SK-N-SH treated with all-trans-retinoic acid at 6 μM for 48 hours (cell line): ENCODE measurements at regions not wholly inside any gene's neighbourhood (a gene's known extent, or its start where the extent isn't known, plus 50 kb on each side); places are given as distances from the start of the nearest gene placed in this dataset.

Experiments
- ATAC-seq: fragments of 200-7000 bp; cut with Tn5 transposase; 3 replicates; pipeline ENCODE4 v1.9.1; 2020; ENCODE audit warnings: mild to moderate bottlenecking, moderate library complexity
- ARNTL ChIP-seq: fragments of 450-650 bp; formaldehyde crosslinking; IDR thresholded peaks from 2 replicates; pipeline ENCODE4 v1.5.0; 2020; ENCODE audit warnings: low read depth, mild to moderate bottlenecking, moderate library complexity, borderline replicate concordance
- BACH2 ChIP-seq: fragments of 250-450 bp; sonication (Bioruptor Pico); IDR thresholded peaks from 2 replicates; pipeline ENCODE4 v1.9.0; 2021; ENCODE audit warnings: mild to moderate bottlenecking, borderline replicate concordance
- CSDC2 ChIP-seq: fragments of 250-450 bp; sonication (Bioruptor Pico); IDR thresholded peaks from 2 replicates; pipeline ENCODE4 v1.5.0; 2020; ENCODE audit warnings: mild to moderate bottlenecking, moderate library complexity
- ESRRG ChIP-seq: fragments of 250-450 bp; sonication (Bioruptor Pico); IDR thresholded peaks from 2 replicates; pipeline ENCODE4 v1.6.1; 2021; ENCODE audit warnings: mild to moderate bottlenecking
- GLIS3 ChIP-seq: fragments of 250-450 bp; sonication (Bioruptor Pico); IDR thresholded peaks from 2 replicates; pipeline ENCODE4 v1.5.0; 2020; ENCODE audit warnings: mild to moderate bottlenecking, moderate library complexity
- ISL1 ChIP-seq: fragments of 250-450 bp; sonication (Bioruptor Pico); IDR thresholded peaks from 2 replicates; pipeline ENCODE4 v2.1.2; 2022; ENCODE audit warnings: mild to moderate bottlenecking, moderate library complexity
- OSR1 ChIP-seq: fragments of 250-450 bp; sonication (Bioruptor Pico); IDR thresholded peaks from 2 replicates; pipeline ENCODE4 v1.8.0; 2022; ENCODE audit warnings: moderate library complexity, mild to moderate bottlenecking, inconsistent platforms
- PPARA ChIP-seq: fragments of 250-450 bp; sonication (Bioruptor Pico); IDR thresholded peaks from 2 replicates; pipeline ENCODE4 v1.5.0; 2020; ENCODE audit warnings: mild to moderate bottlenecking, borderline replicate concordance
- RARB ChIP-seq: fragments of 250-450 bp; sonication (Bioruptor Pico); IDR thresholded peaks from 2 replicates; pipeline ENCODE4 v1.8.0; 2021; ENCODE audit warnings: mild to moderate bottlenecking, moderate library complexity
- SNAI2 ChIP-seq: fragments of 250-450 bp; sonication (Bioruptor Pico); IDR thresholded peaks from 2 replicates; pipeline ENCODE4 v1.5.0; 2020; ENCODE audit warnings: mild to moderate bottlenecking, moderate library complexity
- TCF4 ChIP-seq: fragments of 250-450 bp; sonication (Bioruptor Pico); IDR thresholded peaks from 2 replicates; pipeline ENCODE4 v1.8.0; 2021; ENCODE audit warnings: mild to moderate bottlenecking, moderate library complexity, borderline replicate concordance
- TOX ChIP-seq: fragments of 250-450 bp; sonication (Bioruptor Pico); IDR thresholded peaks from 2 replicates; pipeline ENCODE4 v1.8.0; 2021; ENCODE audit warnings: mild to moderate bottlenecking, moderate library complexity, borderline replicate concordance
- ZC3H10 ChIP-seq: fragments of 250-450 bp; sonication (Bioruptor Pico); IDR thresholded peaks from 2 replicates; pipeline ENCODE4 v1.5.1; 2021; ENCODE audit warnings: mild to moderate bottlenecking, moderate library complexity
- ZFP30 ChIP-seq: fragments of 450-650 bp; formaldehyde crosslinking; IDR thresholded peaks from 2 replicates; pipeline ENCODE4 v1.5.0; 2022; ENCODE audit warnings: mild to moderate bottlenecking, moderate library complexity
- ZNF565 ChIP-seq: fragments of 450-650 bp; formaldehyde crosslinking; conservative IDR thresholded peaks from 2 replicates; pipeline ENCODE4 v1.5.0; 2020; ENCODE audit warnings: low read depth, mild to moderate bottlenecking, moderate library complexity
- ZNF70 ChIP-seq: fragments of 450-650 bp; formaldehyde crosslinking; IDR thresholded peaks from 2 replicates; pipeline ENCODE4 v1.5.0; 2020; ENCODE audit warnings: mild to moderate bottlenecking, moderate library complexity
- ZNF8 ChIP-seq: fragments of 450-650 bp; formaldehyde crosslinking; IDR thresholded peaks from 2 replicates; pipeline ENCODE4 v1.5.0; 2020; ENCODE audit warnings: mild to moderate bottlenecking, moderate library complexity
- TF ChIP-seq, protein P1 (sequence below): fragments of 250-450 bp; sonication (Bioruptor Pico); IDR thresholded peaks from 2 replicates; pipeline ENCODE4 v1.5.1; 2021; ENCODE audit warnings: mild to moderate bottlenecking, moderate library complexity
- TF ChIP-seq, protein P2 (sequence below): fragments of 250-450 bp; sonication (Bioruptor Pico); IDR thresholded peaks from 2 replicates; pipeline ENCODE4 v1.8.0; 2020; ENCODE audit warnings: mild to moderate bottlenecking, moderate library complexity, borderline replicate concordance
- TF ChIP-seq, protein P3 (sequence below): fragments of 250-450 bp; sonication (Bioruptor Pico); IDR thresholded peaks from 2 replicates; pipeline ENCODE4 v1.8.0; 2021; ENCODE audit warnings: low read depth, mild to moderate bottlenecking, moderate library complexity, borderline replicate concordance
- TF ChIP-seq, protein P4 (sequence below): fragments of 250-450 bp; sonication (Bioruptor Pico); IDR thresholded peaks from 2 replicates; pipeline ENCODE4 v1.5.0; 2020; ENCODE audit warnings: mild to moderate bottlenecking, moderate library complexity

DNA sequence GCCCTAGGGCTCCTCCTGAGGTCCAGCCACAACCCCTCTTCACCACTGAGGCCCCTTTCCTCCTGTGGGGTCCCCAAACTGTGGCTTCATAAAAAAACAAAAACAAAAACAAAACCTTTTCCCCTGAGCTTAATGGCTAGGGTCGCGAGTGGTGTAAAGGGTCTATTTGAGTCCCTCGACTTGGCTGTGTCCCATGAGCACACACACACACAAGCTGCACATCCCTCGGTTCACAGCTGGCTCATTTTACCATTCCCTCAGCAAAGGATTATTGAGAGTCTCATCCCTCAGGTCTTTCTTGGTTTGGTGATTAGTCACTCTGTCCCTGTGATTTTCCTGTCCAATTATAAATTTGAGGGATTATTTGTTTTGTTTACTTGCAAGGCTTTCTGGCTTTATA, 206.1 kb upstream of the SASH1 start:
- no peak for ATAC-seq
- TF ChIP-seq ZNF8 (CRISPR knock-in tag) (no peak), TOX (no peak), RARB (CRISPR knock-in tag) (no peak), CSDC2 (CRISPR knock-in tag) (no peak)
- TF ChIP-seq, protein P1, sequence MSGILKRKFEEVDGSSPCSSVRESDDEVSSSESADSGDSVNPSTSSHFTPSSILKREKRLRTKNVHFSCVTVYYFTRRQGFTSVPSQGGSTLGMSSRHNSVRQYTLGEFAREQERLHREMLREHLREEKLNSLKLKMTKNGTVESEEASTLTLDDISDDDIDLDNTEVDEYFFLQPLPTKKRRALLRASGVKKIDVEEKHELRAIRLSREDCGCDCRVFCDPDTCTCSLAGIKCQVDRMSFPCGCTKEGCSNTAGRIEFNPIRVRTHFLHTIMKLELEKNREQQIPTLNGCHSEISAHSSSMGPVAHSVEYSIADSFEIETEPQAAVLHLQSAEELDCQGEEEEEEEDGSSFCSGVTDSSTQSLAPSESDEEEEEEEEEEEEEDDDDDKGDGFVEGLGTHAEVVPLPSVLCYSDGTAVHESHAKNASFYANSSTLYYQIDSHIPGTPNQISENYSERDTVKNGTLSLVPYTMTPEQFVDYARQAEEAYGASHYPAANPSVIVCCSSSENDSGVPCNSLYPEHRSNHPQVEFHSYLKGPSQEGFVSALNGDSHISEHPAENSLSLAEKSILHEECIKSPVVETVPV (CRISPR knock-in tag): no peak
- TF ChIP-seq, all 23 proteins: peak for 0

DNA sequence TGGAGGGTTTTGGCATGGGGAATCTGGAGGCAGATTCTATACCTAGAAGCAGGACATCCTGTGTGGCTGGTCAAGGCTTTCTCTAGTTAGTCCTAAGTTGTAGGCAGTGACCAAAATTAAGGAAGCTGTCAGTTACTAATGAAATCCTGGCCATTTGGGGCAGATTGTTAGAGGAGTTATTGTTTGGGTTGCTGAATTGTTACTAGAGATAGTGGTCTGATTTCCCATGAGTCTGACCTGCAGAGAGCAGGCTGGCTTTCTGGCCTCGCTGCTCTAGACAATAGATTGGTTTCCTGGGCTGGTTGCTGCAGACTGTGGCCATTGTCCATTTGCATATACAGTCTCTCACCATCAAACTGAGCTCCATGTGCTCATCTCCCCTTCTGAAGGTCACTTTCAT, 205.0 kb upstream of the SASH1 start:
- no peak for ATAC-seq
- no peak for TF ChIP-seq ZNF565 (CRISPR knock-in tag)
- TF ChIP-seq TCF4 (CRISPR knock-in tag): no peak
- TF ChIP-seq ZC3H10 (CRISPR knock-in tag): no peak
- no peak for TF ChIP-seq RARB (CRISPR knock-in tag)
- TF ChIP-seq GLIS3: no peak
- TF ChIP-seq OSR1: no peak
- TF ChIP-seq ARNTL (CRISPR knock-in tag): no peak
- TF ChIP-seq, protein P2, sequence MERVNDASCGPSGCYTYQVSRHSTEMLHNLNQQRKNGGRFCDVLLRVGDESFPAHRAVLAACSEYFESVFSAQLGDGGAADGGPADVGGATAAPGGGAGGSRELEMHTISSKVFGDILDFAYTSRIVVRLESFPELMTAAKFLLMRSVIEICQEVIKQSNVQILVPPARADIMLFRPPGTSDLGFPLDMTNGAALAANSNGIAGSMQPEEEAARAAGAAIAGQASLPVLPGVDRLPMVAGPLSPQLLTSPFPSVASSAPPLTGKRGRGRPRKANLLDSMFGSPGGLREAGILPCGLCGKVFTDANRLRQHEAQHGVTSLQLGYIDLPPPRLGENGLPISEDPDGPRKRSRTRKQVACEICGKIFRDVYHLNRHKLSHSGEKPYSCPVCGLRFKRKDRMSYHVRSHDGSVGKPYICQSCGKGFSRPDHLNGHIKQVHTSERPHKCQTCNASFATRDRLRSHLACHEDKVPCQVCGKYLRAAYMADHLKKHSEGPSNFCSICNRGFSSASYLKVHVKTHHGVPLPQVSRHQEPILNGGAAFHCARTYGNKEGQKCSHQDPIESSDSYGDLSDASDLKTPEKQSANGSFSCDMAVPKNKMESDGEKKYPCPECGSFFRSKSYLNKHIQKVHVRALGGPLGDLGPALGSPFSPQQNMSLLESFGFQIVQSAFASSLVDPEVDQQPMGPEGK (CRISPR knock-in tag): no peak
- TF ChIP-seq PPARA (CRISPR knock-in tag): no peak
- TF ChIP-seq, protein P3, sequence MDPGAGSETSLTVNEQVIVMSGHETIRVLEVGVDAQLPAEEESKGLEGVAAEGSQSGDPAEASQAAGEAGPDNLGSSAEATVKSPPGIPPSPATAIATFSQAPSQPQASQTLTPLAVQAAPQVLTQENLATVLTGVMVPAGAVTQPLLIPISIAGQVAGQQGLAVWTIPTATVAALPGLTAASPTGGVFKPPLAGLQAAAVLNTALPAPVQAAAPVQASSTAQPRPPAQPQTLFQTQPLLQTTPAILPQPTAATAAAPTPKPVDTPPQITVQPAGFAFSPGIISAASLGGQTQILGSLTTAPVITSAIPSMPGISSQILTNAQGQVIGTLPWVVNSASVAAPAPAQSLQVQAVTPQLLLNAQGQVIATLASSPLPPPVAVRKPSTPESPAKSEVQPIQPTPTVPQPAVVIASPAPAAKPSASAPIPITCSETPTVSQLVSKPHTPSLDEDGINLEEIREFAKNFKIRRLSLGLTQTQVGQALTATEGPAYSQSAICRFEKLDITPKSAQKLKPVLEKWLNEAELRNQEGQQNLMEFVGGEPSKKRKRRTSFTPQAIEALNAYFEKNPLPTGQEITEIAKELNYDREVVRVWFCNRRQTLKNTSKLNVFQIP (CRISPR knock-in tag): no peak
- TF ChIP-seq, protein P1 (CRISPR knock-in tag): no peak
- no peak for TF ChIP-seq TOX
- TF ChIP-seq CSDC2 (CRISPR knock-in tag): no peak
- no peak for TF ChIP-seq ZNF70
- TF ChIP-seq, protein P4, sequence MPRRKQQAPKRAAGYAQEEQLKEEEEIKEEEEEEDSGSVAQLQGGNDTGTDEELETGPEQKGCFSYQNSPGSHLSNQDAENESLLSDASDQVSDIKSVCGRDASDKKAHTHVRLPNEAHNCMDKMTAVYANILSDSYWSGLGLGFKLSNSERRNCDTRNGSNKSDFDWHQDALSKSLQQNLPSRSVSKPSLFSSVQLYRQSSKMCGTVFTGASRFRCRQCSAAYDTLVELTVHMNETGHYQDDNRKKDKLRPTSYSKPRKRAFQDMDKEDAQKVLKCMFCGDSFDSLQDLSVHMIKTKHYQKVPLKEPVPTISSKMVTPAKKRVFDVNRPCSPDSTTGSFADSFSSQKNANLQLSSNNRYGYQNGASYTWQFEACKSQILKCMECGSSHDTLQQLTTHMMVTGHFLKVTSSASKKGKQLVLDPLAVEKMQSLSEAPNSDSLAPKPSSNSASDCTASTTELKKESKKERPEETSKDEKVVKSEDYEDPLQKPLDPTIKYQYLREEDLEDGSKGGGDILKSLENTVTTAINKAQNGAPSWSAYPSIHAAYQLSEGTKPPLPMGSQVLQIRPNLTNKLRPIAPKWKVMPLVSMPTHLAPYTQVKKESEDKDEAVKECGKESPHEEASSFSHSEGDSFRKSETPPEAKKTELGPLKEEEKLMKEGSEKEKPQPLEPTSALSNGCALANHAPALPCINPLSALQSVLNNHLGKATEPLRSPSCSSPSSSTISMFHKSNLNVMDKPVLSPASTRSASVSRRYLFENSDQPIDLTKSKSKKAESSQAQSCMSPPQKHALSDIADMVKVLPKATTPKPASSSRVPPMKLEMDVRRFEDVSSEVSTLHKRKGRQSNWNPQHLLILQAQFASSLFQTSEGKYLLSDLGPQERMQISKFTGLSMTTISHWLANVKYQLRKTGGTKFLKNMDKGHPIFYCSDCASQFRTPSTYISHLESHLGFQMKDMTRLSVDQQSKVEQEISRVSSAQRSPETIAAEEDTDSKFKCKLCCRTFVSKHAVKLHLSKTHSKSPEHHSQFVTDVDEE (CRISPR knock-in tag): no peak
- TF ChIP-seq, all 23 proteins: peak for 0

DNA sequence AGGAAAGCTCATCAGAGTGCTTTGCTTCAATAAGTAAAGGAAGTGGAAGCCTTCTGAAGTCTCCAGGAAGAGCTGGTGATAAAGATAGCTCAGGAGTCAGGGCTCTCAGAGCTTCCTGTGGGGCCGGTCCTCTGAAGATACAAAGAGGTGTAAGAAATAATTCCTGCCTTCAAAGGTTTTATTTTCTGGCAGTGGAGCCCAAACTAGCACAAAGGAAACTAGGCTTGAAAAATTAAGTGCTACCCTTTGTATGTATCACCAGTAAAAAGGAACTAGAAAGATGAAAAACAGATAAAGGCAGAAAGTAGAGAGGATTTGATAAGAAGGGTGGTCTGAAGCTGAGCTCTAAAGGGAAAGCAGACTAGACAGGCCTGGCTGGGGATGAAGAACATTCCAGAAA, 204.1 kb upstream of the SASH1 start:
- ATAC-seq: no peak
- TF ChIP-seq GLIS3 (no peak), ARNTL (CRISPR knock-in tag) (no peak), ZNF8 (CRISPR knock-in tag) (no peak), ESRRG (CRISPR knock-in tag) (no peak), RARB (CRISPR knock-in tag) (no peak), TOX (no peak), SNAI2 (CRISPR knock-in tag) (no peak), ZNF565 (CRISPR knock-in tag) (no peak), ISL1 (CRISPR knock-in tag) (no peak), ZC3H10 (CRISPR knock-in tag) (no peak), ZFP30 (no peak), PPARA (CRISPR knock-in tag) (no peak), BACH2 (CRISPR knock-in tag) (no peak)
- TF ChIP-seq, protein P3 (CRISPR knock-in tag): no peak
- TF ChIP-seq, protein P4 (CRISPR knock-in tag): no peak
- TF ChIP-seq, protein P2 (CRISPR knock-in tag): no peak
